Stomach (tissue), 4 donors: ENCODE measurements at regions not wholly inside any gene's neighbourhood (a gene's known extent, or its start where the extent isn't known, plus 50 kb on each side); places are given as distances from the start of the nearest gene placed in this dataset.
A peak's percentile ranks its signal among the peaks of the same experiment; 100 is the strongest.

Experiments used
- CTCF ChIP-seq, 7 experiments: fragments of 450-650 bp in 4 of 7; fragments of 200-600 bp in 3 of 7; sonication (generic) in 3 of 7; IDR thresholded peaks; one replicate each; pipeline ENCODE4 v1.5.1; 2016 to 2019; ENCODE audit warnings: antibody characterized with exemption in 7 of 7, control low read depth in 2 of 7, mild to moderate bottlenecking in 1 of 7
- EP300 ChIP-seq: sonication (generic); formaldehyde crosslinking; IDR thresholded peaks from one replicate; pipeline ENCODE4 v1.6.1; 2017; ENCODE audit warnings: antibody characterized with exemption
- POLR2A ChIP-seq, 4 donors: fragments of 450-650 bp; IDR thresholded peaks; one replicate each; pipeline ENCODE4 v1.6.1; 2016; ENCODE audit warnings: antibody characterized with exemption in 4 of 4, control low read depth in 2 of 4, mild to moderate bottlenecking in 1 of 4, moderate library complexity in 1 of 4
- POLR2AphosphoS5 ChIP-seq, 3 donors: sonication (generic); formaldehyde crosslinking; IDR thresholded peaks; one replicate each; pipeline ENCODE4 v1.6.1; 2016; ENCODE audit warnings: antibody characterized with exemption in 3 of 3

- peak in 5 of 7 experiments; percentile 18 to 47 (median 20) for TF ChIP-seq CTCF (IDR thresholded peaks at IDR 0.05)
- TF ChIP-seq POLR2A (IDR thresholded peaks at IDR 0.05), result no peak
- TF ChIP-seq POLR2AphosphoS5 (IDR thresholded peaks at IDR 0.05), result no peak
- no peak for TF ChIP-seq EP300
Observed at GRCh38 chr19:5225486-5226345, 114.9 kb downstream of the PTPRS start.
